ENCODE measurements at regions not wholly inside any gene's neighbourhood (a gene's known extent, or its start where the extent isn't known, plus 50 kb on each side); places are given as distances from the start of the nearest gene placed in this dataset.

- no peak for TF ChIP-seq TAF1 (conservative IDR thresholded peaks at IDR 0.05)
Measured at GRCh38 chr12:3348055-3348454, 142.9 kb upstream of the PRMT8 start (continued).

GRCh38 chr12:3350432-3350831 lies 140.6 kb upstream of the PRMT8 start:
- Histone ChIP-seq H3K36me3 (ENCODE audit: control insufficient read depth in 4 of 4, insufficient read depth in 3 of 4, low read depth in 1 of 4, low read length in 3 of 4) (no peaks in the 10 kb centered on the region), H3K9ac (ENCODE audit: low read depth in 1 of 2, low read length in 2 of 2) (no peak overlapping the region), H3K27ac (ENCODE audit: low read depth in 1 of 2, low read length in 2 of 2) (no peak overlapping the region), H3K4me1 (ENCODE audit: control insufficient read depth in 4 of 4, insufficient read depth in 4 of 4, low read length in 3 of 4) (no peaks in the 10 kb centered on the region), H3K9me3 (ENCODE audit: control insufficient read depth in 4 of 4, low read length in 3 of 4) (no peaks in the 10 kb centered on the region), H3K4me3 (ENCODE audit: low read depth in 1 of 3, low read length in 3 of 3) (no peak overlapping the region), H3K27me3 (ENCODE audit: control insufficient read depth in 4 of 4, insufficient read depth in 4 of 4, low read length in 3 of 4) (no peaks in the 10 kb centered on the region)
- TF ChIP-seq REST (IDR thresholded peaks at IDR 0.05) = no peak
- DNase-seq (ENCODE audit: low spot score) = no peak
- 67% methylated on average over 4 of the region's 4 CpGs for WGBS

- 79% methylated on average over 4 of the region's 4 CpGs for WGBS
- TF ChIP-seq MAX (IDR thresholded peaks at IDR 0.05) (no peak), TAF1 (conservative IDR thresholded peaks at IDR 0.05) (no peak), HNF4G (IDR thresholded peaks at IDR 0.05) (no peak), HNF4A (conservative IDR thresholded peaks at IDR 0.05) (no peak), SP1 (IDR thresholded peaks at IDR 0.05) (no peak), FOXA1 (IDR thresholded peaks at IDR 0.05) (no peak), REST (IDR thresholded peaks at IDR 0.05) (no peak), FOXA2 (IDR thresholded peaks at IDR 0.05) (no peak), CTCF (IDR thresholded peaks at IDR 0.05; ENCODE audit: low read depth, low read length, missing input control) (no peak), YY1 (IDR thresholded peaks at IDR 0.05) (no peak), NR2F2 (IDR thresholded peaks at IDR 0.05) (no peak), ATF3 (IDR thresholded peaks at IDR 0.05) (no peak), RAD21 (IDR thresholded peaks at IDR 0.05) (no peak), ZBTB33 (IDR thresholded peaks at IDR 0.05) (no peak), GABPA (IDR thresholded peaks at IDR 0.05 in 1 of 2, conservative IDR thresholded peaks at IDR 0.05 in 1 of 2) (no peak), JUND (IDR thresholded peaks at IDR 0.05) (no peak), EGR1 (IDR thresholded peaks at IDR 0.05; ENCODE audit: low read depth in 2 of 2) (no peak)
- no peaks in the 10 kb centered on the region for H3K36me3 ChIP-seq (ENCODE audit: control insufficient read depth in 4 of 4, insufficient read depth in 3 of 4, low read depth in 1 of 4, low read length in 3 of 4)
- H3K27ac ChIP-seq (ENCODE audit: low read depth in 1 of 2, low read length in 2 of 2) = no peak overlapping the region
- no peak overlapping the region for H3K9ac ChIP-seq (ENCODE audit: low read depth in 1 of 2, low read length in 2 of 2)
- H3K4me3 ChIP-seq (ENCODE audit: low read depth in 1 of 3, low read length in 3 of 3) = no peak overlapping the region
- no peaks in the 10 kb centered on the region for H3K27me3 ChIP-seq (ENCODE audit: control insufficient read depth in 4 of 4, insufficient read depth in 4 of 4, low read length in 3 of 4)
- no peaks in the 10 kb centered on the region for H3K4me1 ChIP-seq (ENCODE audit: control insufficient read depth in 4 of 4, insufficient read depth in 4 of 4, low read length in 3 of 4)
- H3K9me3 ChIP-seq (ENCODE audit: control insufficient read depth in 4 of 4, low read length in 3 of 4) = no peaks in the 10 kb centered on the region
- DNase-seq (ENCODE audit: low spot score) = no peak
Measured at GRCh38 chr12:3351731-3352130, 139.3 kb upstream of the PRMT8 start.
